Left ventricle myocardium inferior (tissue), 1 donor: ENCODE measurements at regions not wholly inside any gene's neighbourhood (a gene's known extent, or its start where the extent isn't known, plus 50 kb on each side); places are given as distances from the start of the nearest gene placed in this dataset.

Experiments used
- DNase-seq: peaks from one replicate; pipeline ENCODE4 v3.0.0-alpha.2; 2020
- H3K27ac ChIP-seq: fragments of 200-600 bp; replicated peaks from 2 replicates; pipeline ENCODE4 v1.8.0; 2021
- H3K27me3 ChIP-seq: fragments of 200-600 bp; 2 replicates; pipeline ENCODE4 v1.8.0; 2021; ENCODE audit warnings: low read depth
- H3K36me3 ChIP-seq: fragments of 200-600 bp; 2 replicates; pipeline ENCODE4 v1.8.0; 2021
- H3K4me1 ChIP-seq: fragments of 200-600 bp; 2 replicates; pipeline ENCODE4 v1.8.0; 2021
- H3K4me3 ChIP-seq: fragments of 200-600 bp; 2 replicates; pipeline ENCODE4 v1.8.0; 2021; ENCODE audit warnings: mild to moderate bottlenecking, moderate library complexity
- H3K9me3 ChIP-seq: fragments of 200-600 bp; replicated peaks from 2 replicates; pipeline ENCODE4 v1.8.0; 2021
- CTCF ChIP-seq: fragments of 200-600 bp; IDR thresholded peaks from 2 replicates; pipeline ENCODE4 v1.8.0; 2021; ENCODE audit warnings: antibody characterized with exemption, mild to moderate bottlenecking, borderline replicate concordance
- intact Hi-C: fragments of 100-400 bp; cut with micrococcal nuclease; formaldehyde crosslinking; loops from one replicate; pipeline ENCODE4 v1.11.0; 2022
- donor health status: DM: no; HTN: yes; CAD: no; lungs with severe emphysema.

GRCh38 chr4:126558596-126558995, 1074.2 kb upstream of the INTU start:
- intact Hi-C loops = no loop called here
- no peaks in the 10 kb centered on the region for H3K27me3 ChIP-seq
- no peaks in the 10 kb centered on the region for H3K4me1 ChIP-seq
- no peak overlapping the region for H3K4me3 ChIP-seq
- H3K9me3 ChIP-seq = peaks cover 22% of the 10 kb centered on the region
- no peak for DNase-seq
- H3K27ac ChIP-seq = no peak overlapping the region
- H3K36me3 ChIP-seq = no peaks in the 10 kb centered on the region
- no peak for TF ChIP-seq CTCF

DNA sequence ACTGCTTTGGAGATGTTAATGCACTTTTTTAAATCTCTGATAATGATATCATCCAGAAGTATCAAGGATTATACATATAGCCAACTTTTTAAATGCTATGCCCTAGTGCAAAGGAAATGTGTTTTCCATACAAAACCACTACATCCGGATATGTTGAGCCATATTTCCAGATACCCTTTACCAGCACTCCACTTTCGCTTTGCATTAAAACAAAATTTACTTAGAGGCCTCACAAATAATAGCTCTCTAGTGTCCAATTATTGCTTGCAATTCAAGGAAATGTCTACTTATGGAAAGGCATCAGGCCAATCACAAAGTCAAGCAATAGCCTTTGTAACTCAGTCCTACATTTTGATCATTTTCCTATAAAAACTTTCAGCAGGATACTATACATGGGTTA, 1072.8 kb upstream of the INTU start:
- Histone ChIP-seq H3K4me3 (no peak overlapping the region), H3K36me3 (no peaks in the 10 kb centered on the region), H3K9me3 (peaks cover 22% of the 10 kb centered on the region), H3K27me3 (no peaks in the 10 kb centered on the region), H3K4me1 (no peaks in the 10 kb centered on the region), H3K27ac (no peak overlapping the region)
- DNase-seq = no peak
- intact Hi-C loops = no loop called here
- TF ChIP-seq CTCF = no peak

DNA sequence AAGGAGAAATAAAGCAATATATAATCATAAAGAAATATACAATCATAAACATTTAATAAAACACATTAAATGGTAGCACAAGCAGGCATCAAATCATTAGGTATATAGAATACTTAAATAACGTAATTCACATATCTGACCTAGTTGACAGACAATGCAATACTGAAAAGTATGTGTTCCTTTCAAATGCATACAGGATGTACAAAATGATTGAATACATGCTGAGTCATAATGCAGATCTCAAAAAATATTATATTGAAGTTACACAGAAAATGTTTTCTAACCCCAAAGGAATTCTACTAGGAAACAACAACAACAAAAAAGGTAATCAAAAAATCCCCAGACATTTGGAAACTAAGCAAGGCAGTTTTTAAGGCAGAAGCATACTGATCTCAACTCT, 1072.0 kb upstream of the INTU start:
- H3K4me3 ChIP-seq = no peak overlapping the region
- no peaks in the 10 kb centered on the region for H3K27me3 ChIP-seq
- no peak for TF ChIP-seq CTCF
- no peak overlapping the region for H3K27ac ChIP-seq
- intact Hi-C loops = no loop called here
- no peak for DNase-seq
- H3K9me3 ChIP-seq = peaks cover 22% of the 10 kb centered on the region
- no peaks in the 10 kb centered on the region for H3K36me3 ChIP-seq
- H3K4me1 ChIP-seq = no peaks in the 10 kb centered on the region

- no peak for DNase-seq
- peaks cover 18% of the 10 kb centered on the region for H3K9me3 ChIP-seq
- H3K27ac ChIP-seq = no peak overlapping the region
- H3K4me1 ChIP-seq = no peaks in the 10 kb centered on the region
- no peaks in the 10 kb centered on the region for H3K36me3 ChIP-seq
- intact Hi-C loops = no loop called here
- H3K27me3 ChIP-seq = no peaks in the 10 kb centered on the region
- no peak for TF ChIP-seq CTCF
- no peak overlapping the region for H3K4me3 ChIP-seq
Measured at GRCh38 chr4:126563389-126563788, 1069.4 kb upstream of the INTU start.

DNA sequence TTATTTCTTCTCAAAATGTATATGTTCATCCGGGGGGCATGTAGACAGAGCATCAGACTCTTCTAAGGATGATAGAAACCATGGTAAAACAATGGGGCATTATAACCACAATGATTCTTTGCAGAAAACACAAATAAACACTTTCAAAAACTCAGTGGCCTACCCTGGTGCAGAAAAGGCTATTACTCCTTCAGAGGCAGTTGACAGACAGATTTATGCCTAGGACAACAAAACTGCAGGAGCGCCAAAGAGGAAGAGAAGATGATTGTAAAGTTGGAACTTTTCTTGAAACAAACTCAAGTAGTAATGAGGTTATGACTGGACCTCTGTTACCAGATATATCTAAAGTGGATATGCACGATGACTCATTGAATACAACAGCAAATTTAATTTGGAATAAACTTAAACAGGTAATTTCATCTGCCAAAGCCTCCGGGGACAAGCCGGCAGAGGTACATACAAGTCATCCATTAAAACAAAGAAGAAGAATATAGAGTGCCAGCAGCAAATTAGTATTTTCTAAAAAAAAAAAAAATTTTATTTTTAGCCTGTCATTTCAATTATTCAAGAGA, 1068.4 kb upstream of the INTU start:
- Histone ChIP-seq H3K36me3 (no peaks in the 10 kb centered on the region), H3K27ac (no peak overlapping the region), H3K4me3 (no peak overlapping the region), H3K27me3 (no peaks in the 10 kb centered on the region), H3K9me3 (peaks cover 18% of the 10 kb centered on the region), H3K4me1 (no peaks in the 10 kb centered on the region)
- intact Hi-C loops = no loop called here
- TF ChIP-seq CTCF = no peak
- no peak for DNase-seq
